Lung (tissue), 11 donors: ENCODE measurements at regions not wholly inside any gene's neighbourhood (a gene's known extent, or its start where the extent isn't known, plus 50 kb on each side); places are given as distances from the start of the nearest gene placed in this dataset.

Source experiments
- ATAC-seq: fragments of 200-7000 bp; cut with Tn5 transposase; one replicate; pipeline ENCODE4 v1.9.1; 2020; ENCODE audit warnings: moderate number of reproducible peaks; ENCODE audit not compliant: insufficient read depth, low FRiP score
- DNase-seq, 3 donors: peaks; one replicate each; pipeline ENCODE4 v3.0.0-alpha.2; 2013 to 2017
- H3K27ac ChIP-seq, 2 donors: one replicate each; pipeline ENCODE4 v1.5.1; 2013; ENCODE audit warnings: mild to moderate bottlenecking in 2 of 2, moderate library complexity in 2 of 2, control low read depth in 1 of 2, inconsistent platforms in 1 of 2, low read depth in 1 of 2, low read length in 1 of 2
- H3K27me3 ChIP-seq, 3 donors: one replicate each; pipeline ENCODE4 v1.5.1; 2013; ENCODE audit warnings: low read length in 2 of 3; ENCODE audit not compliant: control insufficient read depth in 3 of 3, insufficient read depth in 3 of 3
- H3K36me3 ChIP-seq, 4 donors: one replicate each; pipeline ENCODE4 v1.5.1; 2013; ENCODE audit warnings: low read length in 4 of 4, mild to moderate bottlenecking in 1 of 4, moderate library complexity in 1 of 4; ENCODE audit not compliant: control insufficient read depth in 4 of 4, insufficient read depth in 4 of 4
- H3K4me1 ChIP-seq, 5 donors: one replicate each; pipeline ENCODE4 v1.5.1; 2013; ENCODE audit warnings: low read length in 5 of 5, mild to moderate bottlenecking in 2 of 5, moderate library complexity in 1 of 5; ENCODE audit not compliant: control insufficient read depth in 5 of 5, insufficient read depth in 5 of 5
- H3K4me3 ChIP-seq: one replicate; pipeline ENCODE4 v1.5.1; 2013; ENCODE audit warnings: mild to moderate bottlenecking, control low read depth, moderate library complexity
- H3K9ac ChIP-seq, 2 donors: one replicate each; pipeline ENCODE4 v1.5.1; 2013; ENCODE audit warnings: low read length in 2 of 2, control low read depth in 1 of 2; ENCODE audit not compliant: insufficient read depth in 1 of 2
- H3K9me3 ChIP-seq, 4 donors: one replicate each; pipeline ENCODE4 v1.5.1; 2013; ENCODE audit warnings: low read length in 3 of 4, mild to moderate bottlenecking in 1 of 4, moderate library complexity in 1 of 4; ENCODE audit not compliant: control insufficient read depth in 4 of 4, insufficient read depth in 3 of 4
- WGBS, 2 donors: extraction: QIAGEN DNeasy Blood & Tissue Kit; methylation state at CpG; one replicate each; pipeline ENCODE4 v1.1.7; 2013; 5-methylcytosine and 5-hydroxymethylcytosine counted together
- TF ChIP-seq, protein P1 (sequence below): IDR thresholded peaks from 2 replicates; pipeline ENCODE4 v1.5.1; 2012; ENCODE audit warnings: mild to moderate bottlenecking; ENCODE audit errors: control extremely low read depth, extremely low read depth
- donor health status: control.
- donor health status: control.
- donor health status: Bipolar disorder and iron deficiency.
- donor health status: healthy.
- donor health status: DM: yes; HTN: yes; CAD: no.

DNA sequence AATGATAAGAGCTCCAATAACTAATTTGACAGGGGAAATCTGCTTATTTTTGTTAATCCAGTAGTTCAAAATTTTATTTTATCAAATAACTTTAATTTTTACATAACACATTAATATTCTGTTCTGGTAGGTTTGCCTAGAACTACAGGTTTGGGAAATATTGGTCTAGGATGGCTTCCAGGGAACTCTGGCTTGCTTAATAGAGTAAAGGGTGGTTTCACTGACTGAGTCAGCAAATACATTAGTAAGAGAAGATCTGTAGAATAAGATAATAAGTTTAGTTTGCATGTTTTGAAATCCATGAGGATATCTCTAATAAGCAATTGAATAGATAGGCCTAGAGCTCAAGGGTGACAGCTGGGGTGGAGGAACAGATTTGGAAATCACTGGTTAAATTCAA, 500.7 kb downstream of the ZNF674 start:
- TF ChIP-seq, protein P1, sequence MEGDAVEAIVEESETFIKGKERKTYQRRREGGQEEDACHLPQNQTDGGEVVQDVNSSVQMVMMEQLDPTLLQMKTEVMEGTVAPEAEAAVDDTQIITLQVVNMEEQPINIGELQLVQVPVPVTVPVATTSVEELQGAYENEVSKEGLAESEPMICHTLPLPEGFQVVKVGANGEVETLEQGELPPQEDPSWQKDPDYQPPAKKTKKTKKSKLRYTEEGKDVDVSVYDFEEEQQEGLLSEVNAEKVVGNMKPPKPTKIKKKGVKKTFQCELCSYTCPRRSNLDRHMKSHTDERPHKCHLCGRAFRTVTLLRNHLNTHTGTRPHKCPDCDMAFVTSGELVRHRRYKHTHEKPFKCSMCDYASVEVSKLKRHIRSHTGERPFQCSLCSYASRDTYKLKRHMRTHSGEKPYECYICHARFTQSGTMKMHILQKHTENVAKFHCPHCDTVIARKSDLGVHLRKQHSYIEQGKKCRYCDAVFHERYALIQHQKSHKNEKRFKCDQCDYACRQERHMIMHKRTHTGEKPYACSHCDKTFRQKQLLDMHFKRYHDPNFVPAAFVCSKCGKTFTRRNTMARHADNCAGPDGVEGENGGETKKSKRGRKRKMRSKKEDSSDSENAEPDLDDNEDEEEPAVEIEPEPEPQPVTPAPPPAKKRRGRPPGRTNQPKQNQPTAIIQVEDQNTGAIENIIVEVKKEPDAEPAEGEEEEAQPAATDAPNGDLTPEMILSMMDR, result no peak
- no peak overlapping the region for H3K4me3 ChIP-seq
- H3K9me3 ChIP-seq, result peaks cover 0 to 6% (median 3%) of the 10 kb centered on the region in 4 donors
- no peaks in the 10 kb centered on the region for H3K36me3 ChIP-seq
- no peak for DNase-seq
- no peak overlapping the region for H3K27ac ChIP-seq
- no peak overlapping the region for H3K9ac ChIP-seq
- no peak for ATAC-seq
- no peaks in the 10 kb centered on the region for H3K27me3 ChIP-seq
- no peaks in the 10 kb centered on the region for H3K4me1 ChIP-seq

DNA sequence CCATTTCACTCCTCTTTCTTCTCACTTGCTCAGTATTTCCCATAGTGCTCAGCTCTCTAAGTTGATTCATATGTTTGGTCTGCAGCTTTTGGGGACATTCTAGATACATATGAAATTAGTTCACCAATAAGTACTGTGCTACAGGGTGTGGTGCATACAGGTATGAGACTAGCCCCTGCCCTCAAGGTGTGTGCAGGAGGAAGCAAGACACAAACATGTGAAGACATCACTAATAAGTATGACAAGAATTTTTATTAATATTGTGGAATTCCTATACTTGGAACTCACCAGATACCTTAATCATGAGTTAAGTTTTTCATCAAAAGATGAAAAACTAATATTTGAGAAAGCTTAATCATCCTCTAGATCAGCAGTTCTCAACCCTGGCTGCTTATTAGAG, 505.2 kb downstream of the ZNF674 start:
- Histone ChIP-seq H3K36me3 (no peaks in the 10 kb centered on the region), H3K27ac (no peak overlapping the region), H3K4me3 (no peak overlapping the region), H3K9ac (no peak overlapping the region), H3K9me3 (peaks cover 0 to 6% (median 3%) of the 10 kb centered on the region in 4 donors), H3K27me3 (no peaks in the 10 kb centered on the region), H3K4me1 (no peaks in the 10 kb centered on the region)
- TF ChIP-seq, protein P1, result no peak
- DNase-seq (no peak), ATAC-seq (no peak)

DNA sequence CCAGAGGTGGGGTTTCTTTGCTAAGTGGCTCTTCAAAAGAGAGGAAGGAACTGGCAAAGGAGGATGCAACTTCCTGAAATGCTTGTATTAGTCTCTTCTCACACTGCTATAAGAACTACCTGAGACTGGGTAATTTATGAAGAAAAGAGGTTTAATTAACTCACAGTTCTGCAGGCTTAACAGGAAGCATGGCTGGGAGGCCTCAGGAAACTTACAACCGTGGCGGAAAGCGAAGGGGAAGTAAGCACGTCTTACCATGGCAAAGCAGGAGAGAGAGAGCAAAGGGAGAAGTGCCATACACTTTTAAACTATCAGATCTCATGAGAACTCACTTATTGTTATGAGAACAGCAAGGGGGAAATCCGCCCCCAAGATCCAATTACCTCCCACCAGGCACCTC, 505.7 kb downstream of the ZNF674 start:
- peaks cover 0 to 6% (median 3%) of the 10 kb centered on the region in 4 donors for H3K9me3 ChIP-seq
- no peak for DNase-seq
- no peak for ATAC-seq
- WGBS, 2 donors, result 48 to 59% methylated on average over 5 of the region's 5 CpGs
- no peaks in the 10 kb centered on the region for H3K4me1 ChIP-seq
- no peaks in the 10 kb centered on the region for H3K36me3 ChIP-seq
- TF ChIP-seq, protein P1, result no peak
- H3K9ac ChIP-seq, result no peak overlapping the region
- no peaks in the 10 kb centered on the region for H3K27me3 ChIP-seq
- H3K27ac ChIP-seq, result no peak overlapping the region
- H3K4me3 ChIP-seq, result no peak overlapping the region

DNA sequence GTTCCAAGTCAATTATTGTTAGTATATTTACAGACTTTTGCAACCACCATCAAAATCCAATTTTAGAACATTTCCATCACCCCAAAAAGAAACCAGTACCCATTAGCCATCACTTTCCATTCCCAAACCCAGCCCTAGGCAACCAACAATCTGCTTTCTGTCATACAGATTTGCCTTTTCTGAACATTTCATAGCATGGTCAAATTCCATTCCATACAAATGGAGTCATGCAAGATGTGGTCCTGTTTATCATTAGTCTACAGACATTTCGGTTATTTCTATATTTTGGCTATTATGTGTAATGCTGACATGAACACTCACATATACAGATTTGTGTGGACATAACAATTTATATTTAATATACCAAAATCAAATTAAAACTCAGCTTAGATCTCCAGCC, 508.7 kb downstream of the ZNF674 start:
- TF ChIP-seq, protein P1, result no peak
- Histone ChIP-seq H3K27me3 (no peaks in the 10 kb centered on the region), H3K9me3 (peaks cover 0 to 6% (median 1%) of the 10 kb centered on the region in 4 donors), H3K27ac (no peak overlapping the region), H3K9ac (no peak overlapping the region), H3K4me3 (no peak overlapping the region), H3K4me1 (no peaks in the 10 kb centered on the region), H3K36me3 (no peaks in the 10 kb centered on the region)
- DNase-seq (no peak), ATAC-seq (no peak)
- WGBS, 2 donors, result 72 to 94% methylated on average over 1 of the region's 1 CpG
